ENCODE measurements at regions not wholly inside any gene's neighbourhood (a gene's known extent, or its start where the extent isn't known, plus 50 kb on each side); places are given as distances from the start of the nearest gene placed in this dataset.
"Not testable (repeated sequence)": the region's sequence is repeated elsewhere in the genome, so short reads cannot be mapped to it uniquely, and the experiment has no call there.

GRCh38 chr6:62976566-62976965 lies 234.7 kb upstream of the FKBP1C start:
- Histone ChIP-seq H4K8ac (ENCODE audit: low read depth, low read length) (no peak overlapping the region), H3K27me3 (ENCODE audit: insufficient read depth, low read length, poor library complexity) (no peaks in the 10 kb centered on the region), H3K4ac (ENCODE audit: low read depth, low read length) (no peak overlapping the region), H2BK120ac (ENCODE audit: low read depth, low read length) (no peak overlapping the region), H2AK5ac (ENCODE audit: low read length) (no peak overlapping the region), H3K36me3 (ENCODE audit: control insufficient read depth, insufficient read depth, low read length) (no peaks in the 10 kb centered on the region), H3K4me1 (ENCODE audit: control insufficient read depth, low read depth, low read length) (no peaks in the 10 kb centered on the region), H3K4me3 (ENCODE audit: low read length) (no peak overlapping the region), H3K79me1 (ENCODE audit: low read length) (no peaks in the 10 kb centered on the region), H3K18ac (ENCODE audit: low read length) (no peak overlapping the region), H3K27ac (ENCODE audit: low read depth, low read length) (no peak overlapping the region), H3K4me2 (ENCODE audit: low read length) (no peak overlapping the region), H3K56ac (ENCODE audit: low read length) (no peak overlapping the region), H4K5ac (ENCODE audit: low read length) (no peak overlapping the region), H2BK15ac (replicated peaks; ENCODE audit: low read depth) (no peak overlapping the region), H3K9ac (ENCODE audit: low read length) (no peak overlapping the region), H3K79me2 (ENCODE audit: control insufficient read depth, insufficient read depth, low read length) (no peaks in the 10 kb centered on the region), H3K23ac (ENCODE audit: low read length) (no peak overlapping the region), H2BK5ac (ENCODE audit: low read length) (no peak overlapping the region)
- DNase-seq = no peak

- Histone ChIP-seq H3K36me3 (ENCODE audit: control insufficient read depth, insufficient read depth, low read length) (no peaks in the 10 kb centered on the region), H3K9ac (ENCODE audit: low read length) (no peak overlapping the region), H2BK5ac (ENCODE audit: low read length) (no peak overlapping the region), H3K27ac (ENCODE audit: low read depth, low read length) (no peak overlapping the region), H3K4ac (ENCODE audit: low read depth, low read length) (no peak overlapping the region), H3K4me3 (ENCODE audit: low read length) (no peak overlapping the region), H3K79me1 (ENCODE audit: low read length) (no peaks in the 10 kb centered on the region), H4K8ac (ENCODE audit: low read depth, low read length) (no peak overlapping the region), H3K79me2 (ENCODE audit: control insufficient read depth, insufficient read depth, low read length) (no peaks in the 10 kb centered on the region), H3K56ac (ENCODE audit: low read length) (no peak overlapping the region), H3K4me1 (ENCODE audit: control insufficient read depth, low read depth, low read length) (no peaks in the 10 kb centered on the region), H3K23ac (ENCODE audit: low read length) (no peak overlapping the region), H2AK5ac (ENCODE audit: low read length) (no peak overlapping the region), H3K18ac (ENCODE audit: low read length) (no peak overlapping the region), H2BK15ac (replicated peaks; ENCODE audit: low read depth) (no peak overlapping the region), H2BK120ac (ENCODE audit: low read depth, low read length) (no peak overlapping the region), H3K4me2 (ENCODE audit: low read length) (no peak overlapping the region), H4K5ac (ENCODE audit: low read length) (no peak overlapping the region), H3K27me3 (ENCODE audit: insufficient read depth, low read length, poor library complexity) (no peaks in the 10 kb centered on the region)
- DNase-seq = no peak
- WGBS (ENCODE audit: extremely low coverage, insufficient coverage, low lambda C conversion rate) = no CpG with 5 or more reads among the region's 2 CpGs
These were observed 232.3 kb upstream of the FKBP1C start for GRCh38 chr6:62978920-62979319.

- no peak overlapping the region for H3K4ac ChIP-seq (ENCODE audit: low read depth, low read length)
- H4K8ac ChIP-seq (ENCODE audit: low read depth, low read length) = no peak overlapping the region
- H3K4me3 ChIP-seq (ENCODE audit: low read length) = no peak overlapping the region
- no CpG with 5 or more reads among the region's 2 CpGs for WGBS (ENCODE audit: extremely low coverage, insufficient coverage, low lambda C conversion rate)
- no peaks in the 10 kb centered on the region for H3K36me3 ChIP-seq (ENCODE audit: control insufficient read depth, insufficient read depth, low read length)
- no peaks in the 10 kb centered on the region for H3K79me1 ChIP-seq (ENCODE audit: low read length)
- no peak overlapping the region for H3K4me2 ChIP-seq (ENCODE audit: low read length)
- H3K23ac ChIP-seq (ENCODE audit: low read length) = no peak overlapping the region
- H2AK5ac ChIP-seq (ENCODE audit: low read length) = no peak overlapping the region
- H2BK15ac ChIP-seq (replicated peaks; ENCODE audit: low read depth) = no peak overlapping the region
- H3K27ac ChIP-seq (ENCODE audit: low read depth, low read length) = no peak overlapping the region
- H4K5ac ChIP-seq (ENCODE audit: low read length) = no peak overlapping the region
- H2BK120ac ChIP-seq (ENCODE audit: low read depth, low read length) = no peak overlapping the region
- H3K18ac ChIP-seq (ENCODE audit: low read length) = no peak overlapping the region
- no peaks in the 10 kb centered on the region for H3K27me3 ChIP-seq (ENCODE audit: insufficient read depth, low read length, poor library complexity)
- no peak overlapping the region for H3K9ac ChIP-seq (ENCODE audit: low read length)
- H2BK5ac ChIP-seq (ENCODE audit: low read length) = no peak overlapping the region
- no peak for DNase-seq
- no peaks in the 10 kb centered on the region for H3K4me1 ChIP-seq (ENCODE audit: control insufficient read depth, low read depth, low read length)
- no peak overlapping the region for H3K56ac ChIP-seq (ENCODE audit: low read length)
- no peaks in the 10 kb centered on the region for H3K79me2 ChIP-seq (ENCODE audit: control insufficient read depth, insufficient read depth, low read length)
These were observed 231.2 kb upstream of the FKBP1C start for GRCh38 chr6:62980093-62980492.

GRCh38 chr6:62980724-62981123 lies 230.5 kb upstream of the FKBP1C start:
- Histone ChIP-seq H3K27me3 (ENCODE audit: insufficient read depth, low read length, poor library complexity) (no peaks in the 10 kb centered on the region), H2BK5ac (ENCODE audit: low read length) (no peak overlapping the region), H3K36me3 (ENCODE audit: control insufficient read depth, insufficient read depth, low read length) (no peaks in the 10 kb centered on the region), H4K5ac (ENCODE audit: low read length) (no peak overlapping the region), H3K79me1 (ENCODE audit: low read length) (no peaks in the 10 kb centered on the region), H2BK15ac (replicated peaks; ENCODE audit: low read depth) (no peak overlapping the region), H3K4me2 (ENCODE audit: low read length) (no peak overlapping the region), H3K4me1 (ENCODE audit: control insufficient read depth, low read depth, low read length) (no peaks in the 10 kb centered on the region), H3K9ac (ENCODE audit: low read length) (no peak overlapping the region), H3K23ac (ENCODE audit: low read length) (no peak overlapping the region), H3K56ac (ENCODE audit: low read length) (no peak overlapping the region), H4K8ac (ENCODE audit: low read depth, low read length) (no peak overlapping the region), H3K27ac (ENCODE audit: low read depth, low read length) (no peak overlapping the region), H2AK5ac (ENCODE audit: low read length) (no peak overlapping the region), H3K18ac (ENCODE audit: low read length) (no peak overlapping the region), H3K79me2 (ENCODE audit: control insufficient read depth, insufficient read depth, low read length) (no peaks in the 10 kb centered on the region), H3K4me3 (ENCODE audit: low read length) (no peak overlapping the region), H2BK120ac (ENCODE audit: low read depth, low read length) (no peak overlapping the region), H3K4ac (ENCODE audit: low read depth, low read length) (no peak overlapping the region)
- DNase-seq = no peak

- Histone ChIP-seq H2BK120ac (ENCODE audit: low read depth, low read length) (no peak overlapping the region), H2BK15ac (replicated peaks; ENCODE audit: low read depth) (no peak overlapping the region), H3K4ac (ENCODE audit: low read depth, low read length) (no peak overlapping the region), H3K4me3 (ENCODE audit: low read length) (no peak overlapping the region), H3K9ac (ENCODE audit: low read length) (no peak overlapping the region), H3K4me1 (ENCODE audit: control insufficient read depth, low read depth, low read length) (no peaks in the 10 kb centered on the region), H3K23ac (ENCODE audit: low read length) (no peak overlapping the region), H4K5ac (ENCODE audit: low read length) (no peak overlapping the region), H3K4me2 (ENCODE audit: low read length) (no peak overlapping the region), H3K27ac (ENCODE audit: low read depth, low read length) (no peak overlapping the region), H2BK5ac (ENCODE audit: low read length) (no peak overlapping the region), H4K8ac (ENCODE audit: low read depth, low read length) (no peak overlapping the region), H3K36me3 (ENCODE audit: control insufficient read depth, insufficient read depth, low read length) (no peaks in the 10 kb centered on the region), H3K56ac (ENCODE audit: low read length) (no peak overlapping the region), H2AK5ac (ENCODE audit: low read length) (no peak overlapping the region), H3K18ac (ENCODE audit: low read length) (no peak overlapping the region), H3K79me2 (ENCODE audit: control insufficient read depth, insufficient read depth, low read length) (no peaks in the 10 kb centered on the region), H3K79me1 (ENCODE audit: low read length) (no peaks in the 10 kb centered on the region), H3K27me3 (ENCODE audit: insufficient read depth, low read length, poor library complexity) (no peaks in the 10 kb centered on the region)
- no CpG with 5 or more reads among the region's 2 CpGs for WGBS (ENCODE audit: extremely low coverage, insufficient coverage, low lambda C conversion rate)
- no peak for DNase-seq
These were observed 228.3 kb upstream of the FKBP1C start for GRCh38 chr6:62982951-62983350.

GRCh38 chr6:62991696-62992095 lies 219.6 kb upstream of the FKBP1C start:
- H3K79me1 ChIP-seq (ENCODE audit: low read length); H3K4me1 ChIP-seq (ENCODE audit: control insufficient read depth, low read depth, low read length); H3K36me3 ChIP-seq (ENCODE audit: control insufficient read depth, insufficient read depth, low read length); H3K27ac ChIP-seq (ENCODE audit: low read depth, low read length); H3K4me3 ChIP-seq (ENCODE audit: low read length); H3K4me2 ChIP-seq (ENCODE audit: low read length); H3K18ac ChIP-seq (ENCODE audit: low read length); H2BK15ac ChIP-seq (replicated peaks; ENCODE audit: low read depth); H2BK120ac ChIP-seq (ENCODE audit: low read depth, low read length); DNase-seq; H3K79me2 ChIP-seq (ENCODE audit: control insufficient read depth, insufficient read depth, low read length); H2AK5ac ChIP-seq (ENCODE audit: low read length); H3K56ac ChIP-seq (ENCODE audit: low read length); H4K5ac ChIP-seq (ENCODE audit: low read length); H3K23ac ChIP-seq (ENCODE audit: low read length); H2BK5ac ChIP-seq (ENCODE audit: low read length); H3K4ac ChIP-seq (ENCODE audit: low read depth, low read length); H4K8ac ChIP-seq (ENCODE audit: low read depth, low read length); H3K27me3 ChIP-seq (ENCODE audit: insufficient read depth, low read length, poor library complexity); H3K9ac ChIP-seq (ENCODE audit: low read length): not testable (repeated sequence)
- no CpG with 5 or more reads among the region's 4 CpGs for WGBS (ENCODE audit: extremely low coverage, insufficient coverage, low lambda C conversion rate)

All from mesendoderm (in vitro differentiated cells).